D341Med (cell line): ENCODE measurements at regions not wholly inside any gene's neighbourhood (a gene's known extent, or its start where the extent isn't known, plus 50 kb on each side); places are given as distances from the start of the nearest gene placed in this dataset.

Experiments
- DNase-seq: peaks from one replicate; pipeline ENCODE4 v3.0.0; 2012; ENCODE audit warnings: low spot score

GRCh38 chr2:150781142-150781541 lies 293.7 kb upstream of the RND3 start:
- no peak for DNase-seq

GRCh38 chr2:150778828-150779227 lies 291.4 kb upstream of the RND3 start:
- no peak for DNase-seq

- DNase-seq, result no peak
These were observed 282.0 kb upstream of the RND3 start for GRCh38 chr2:150769421-150769820.

GRCh38 chr2:150767991-150768746 lies 280.7 kb upstream of the RND3 start:
- no peak for DNase-seq

- no peak for DNase-seq
These were observed 275.1 kb upstream of the RND3 start for GRCh38 chr2:150762571-150762970.

GRCh38 chr2:150759531-150759930 lies 272.1 kb upstream of the RND3 start:
- no peak for DNase-seq

- DNase-seq, result no peak
These were observed 271.6 kb upstream of the RND3 start for GRCh38 chr2:150759106-150759505.

GRCh38 chr2:150752229-150752628 lies 264.8 kb upstream of the RND3 start:
- no peak for DNase-seq

GRCh38 chr2:150750720-150751119 lies 263.3 kb upstream of the RND3 start:
- DNase-seq, result no peak

GRCh38 chr2:150742094-150742493 lies 254.6 kb upstream of the RND3 start:
- DNase-seq, result no peak

- DNase-seq, result no peak
These were observed 248.5 kb upstream of the RND3 start for GRCh38 chr2:150735894-150736498.

- DNase-seq, result no peak
These were observed 245.7 kb upstream of the RND3 start for GRCh38 chr2:150733051-150733618.

GRCh38 chr2:150732491-150732890 lies 245.0 kb upstream of the RND3 start:
- no peak for DNase-seq

GRCh38 chr2:150732064-150732463 lies 244.6 kb upstream of the RND3 start:
- no peak for DNase-seq

- DNase-seq, result no peak
These were observed 242.1 kb upstream of the RND3 start for GRCh38 chr2:150729495-150729955.

- DNase-seq, result no peak
These were observed 230.8 kb upstream of the RND3 start for GRCh38 chr2:150718280-150718679.

- DNase-seq, result no peak
These were observed 228.7 kb upstream of the RND3 start for GRCh38 chr2:150716186-150716585.

GRCh38 chr2:150715501-150715900 lies 228.0 kb upstream of the RND3 start:
- no peak for DNase-seq

GRCh38 chr2:150710916-150711315 lies 223.4 kb upstream of the RND3 start:
- no peak for DNase-seq

- DNase-seq, result no peak
These were observed 222.6 kb upstream of the RND3 start for GRCh38 chr2:150710041-150710440.

GRCh38 chr2:150706561-150706960 lies 219.1 kb upstream of the RND3 start:
- no peak for DNase-seq

- no peak for DNase-seq
These were observed 218.3 kb upstream of the RND3 start for GRCh38 chr2:150705767-150706166.

GRCh38 chr2:150705357-150705756 lies 217.9 kb upstream of the RND3 start:
- no peak for DNase-seq
